Naive thymus-derived CD8-positive, alpha-beta T cell (primary cell): ENCODE measurements at regions not wholly inside any gene's neighbourhood (a gene's known extent, or its start where the extent isn't known, plus 50 kb on each side); places are given as distances from the start of the nearest gene placed in this dataset.
"Not testable (repeated sequence)": the region's sequence is repeated elsewhere in the genome, so short reads cannot be mapped to it uniquely, and the experiment has no call there.

ENCODE experiments used
- ATAC-seq, 2 donors: fragments of 150-1000 bp; cut with Tn5 transposase in 1 of 2; sonication (Bioruptor Pico), chemical (Tn5 transposase) in 1 of 2; 1 replicate in 1 of 2; 2 replicates in 1 of 2; pipeline ENCODE4 v1.10.0; 2021; ENCODE audit warnings: mild to moderate bottlenecking in 2 of 2, moderate library complexity in 2 of 2
- POLR2A ChIA-PET: fragments of 350-600 bp; sonication (Branson Sonifier 250); formaldehyde crosslinking; loops from one replicate; lab custom pipeline; 2021; ENCODE audit warnings: antibody characterized with exemption; lab: Charles Lee
- DNase-seq, 10 donors: peaks; one replicate each; pipeline versions ENCODE4 v3.0.0 to v3.0.0-alpha.2; 2020 to 2022
- H3K27ac Mint-ChIP-seq, 10 donors: one replicate each; pipeline ENCODE4 v1.8.0; 2020 to 2022; ENCODE audit warnings: mild to moderate bottlenecking in 10 of 10, mixed read lengths in 10 of 10, moderate library complexity in 4 of 10, inconsistent platforms in 1 of 10
- H3K27me3 Mint-ChIP-seq, 5 donors: one replicate each; pipeline ENCODE4 v1.8.0; 2021 to 2022; ENCODE audit warnings: mixed read lengths in 5 of 5
- H3K36me3 Mint-ChIP-seq, 3 donors: one replicate each; pipeline ENCODE4 v1.8.0; 2020 to 2022; ENCODE audit warnings: mixed read lengths in 3 of 3, mild to moderate bottlenecking in 2 of 3, inconsistent platforms in 1 of 3
- H3K4me1 Mint-ChIP-seq, 4 donors: one replicate each; pipeline ENCODE4 v1.8.0; 2021 to 2022; ENCODE audit warnings: mixed read lengths in 4 of 4
- H3K4me3 Mint-ChIP-seq, 10 donors: one replicate each; pipeline ENCODE4 v1.8.0; 2020 to 2022; ENCODE audit warnings: mild to moderate bottlenecking in 10 of 10, mixed read lengths in 10 of 10, moderate library complexity in 6 of 10, inconsistent platforms in 1 of 10
- H3K9me3 Mint-ChIP-seq, 9 donors: one replicate each; pipeline ENCODE4 v1.8.0; 2020 to 2022; ENCODE audit warnings: mixed read lengths in 9 of 9, mild to moderate bottlenecking in 3 of 9, inconsistent platforms in 1 of 9, moderate library complexity in 1 of 9

DNA sequence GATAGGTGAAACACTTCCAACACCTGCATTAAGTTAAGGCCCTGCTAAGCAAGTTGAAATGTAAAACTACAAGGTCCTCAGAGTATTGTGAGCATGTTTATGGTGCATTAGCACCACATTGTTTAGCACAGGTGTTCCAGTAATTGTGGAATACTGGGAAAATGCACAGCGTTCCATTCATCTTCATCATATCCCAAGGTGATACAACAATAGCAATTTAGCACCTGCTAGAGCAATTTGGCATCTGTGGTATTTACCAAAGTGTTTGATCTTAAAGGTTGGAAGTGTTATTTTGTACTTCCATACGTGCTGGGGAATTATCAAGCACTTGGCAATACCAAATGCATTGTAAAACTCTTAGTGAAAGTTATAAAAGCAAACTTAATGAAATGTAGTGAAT lies 266.8 kb downstream of the CYLC2 start:
- POLR2A ChIA-PET = no interaction called here
- Mint-ChIP-seq H3K36me3 (peaks cover 0 to 5% (median 0%) of the 10 kb centered on the region in 3 donors), H3K27me3 (no peaks in the 10 kb centered on the region), H3K4me3 (no peak overlapping the region), H3K27ac (no peak overlapping the region), H3K4me1 (no peaks in the 10 kb centered on the region), H3K9me3 (peaks cover 0 to 16% (median 11%) of the 10 kb centered on the region in 9 donors)
- ATAC-seq = no peak
- no peak for DNase-seq

DNA sequence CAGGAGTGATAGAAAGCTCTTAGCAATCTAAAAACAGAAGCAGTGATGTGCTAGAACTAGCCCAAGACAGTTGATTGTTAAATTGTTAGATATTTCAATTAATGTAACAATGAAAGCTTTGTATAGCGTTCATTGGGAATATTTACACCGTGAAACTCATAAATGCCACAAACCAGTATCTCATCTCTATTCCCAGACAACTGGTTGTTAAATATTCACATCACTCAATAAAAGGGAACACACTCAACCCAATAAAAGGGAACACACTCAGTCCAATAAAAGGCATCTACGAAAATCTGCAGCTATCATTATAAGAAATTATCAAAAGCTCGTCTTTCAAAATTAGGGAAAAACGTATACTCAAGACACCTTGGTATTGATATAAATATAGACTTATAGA lies 270.9 kb downstream of the CYLC2 start:
- Mint-ChIP-seq H3K36me3 (no peaks in the 10 kb centered on the region), H3K4me3 (no peak overlapping the region), H3K27me3 (no peaks in the 10 kb centered on the region), H3K27ac (no peak overlapping the region), H3K9me3 (peaks cover 0 to 20% (median 4%) of the 10 kb centered on the region in 9 donors), H3K4me1 (no peaks in the 10 kb centered on the region)
- POLR2A ChIA-PET = no interaction called here
- DNase-seq (no peak), ATAC-seq (no peak)

DNA sequence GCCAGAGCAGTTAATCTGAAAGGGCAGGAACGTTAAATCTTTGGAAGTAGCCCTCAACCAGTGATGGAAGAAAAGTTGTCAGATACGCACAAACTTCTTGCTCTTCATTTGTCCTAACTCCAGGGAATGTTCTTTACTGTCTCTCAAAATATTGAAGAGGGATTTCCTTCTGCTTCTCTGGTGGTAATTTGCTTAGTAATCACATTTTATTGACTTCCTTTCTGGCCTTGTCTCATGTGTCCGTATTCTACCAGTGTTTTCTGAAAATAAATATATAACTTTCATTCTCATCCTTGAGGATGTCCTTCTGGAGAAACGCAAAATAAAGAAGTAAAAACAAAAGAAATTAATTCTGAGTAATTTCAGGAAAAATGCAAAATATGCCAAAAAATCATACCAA lies 282.1 kb downstream of the CYLC2 start:
- peaks cover 2 to 23% (median 13%) of the 10 kb centered on the region in 9 donors for H3K9me3 Mint-ChIP-seq
- H3K27ac Mint-ChIP-seq = no peak overlapping the region
- DNase-seq (no peak), ATAC-seq (no peak)
- no peaks in the 10 kb centered on the region for H3K36me3 Mint-ChIP-seq
- H3K4me1 Mint-ChIP-seq = no peaks in the 10 kb centered on the region
- POLR2A ChIA-PET = no interaction called here
- no peak overlapping the region for H3K4me3 Mint-ChIP-seq
- H3K27me3 Mint-ChIP-seq = no peaks in the 10 kb centered on the region

DNA sequence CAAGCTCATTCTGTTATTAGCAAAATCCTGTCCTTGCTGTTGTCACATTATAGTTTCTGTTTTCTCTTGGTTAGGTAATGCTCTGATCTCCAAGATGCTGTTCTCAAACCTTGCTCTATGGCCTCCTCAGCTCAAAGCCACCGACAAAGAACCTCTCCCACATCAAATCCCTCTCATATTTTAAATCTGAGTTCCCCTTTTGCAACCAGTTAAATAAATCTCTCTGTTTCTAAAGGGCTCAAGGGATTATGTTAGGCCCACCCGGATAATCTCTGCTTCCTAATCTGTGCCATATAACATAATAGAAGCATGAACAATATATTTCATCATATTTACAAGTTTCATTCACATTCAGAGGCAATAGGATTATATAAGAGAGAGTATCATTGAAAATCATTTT lies 286.0 kb downstream of the CYLC2 start:
- DNase-seq (no peak), ATAC-seq (no peak)
- POLR2A ChIA-PET = no interaction called here
- H3K27me3 Mint-ChIP-seq = no peaks in the 10 kb centered on the region
- H3K9me3 Mint-ChIP-seq = peaks cover 0 to 7% (median 2%) of the 10 kb centered on the region in 9 donors
- no peaks in the 10 kb centered on the region for H3K4me1 Mint-ChIP-seq
- no peaks in the 10 kb centered on the region for H3K36me3 Mint-ChIP-seq
- H3K27ac Mint-ChIP-seq = no peak overlapping the region
- no peak overlapping the region for H3K4me3 Mint-ChIP-seq

DNA sequence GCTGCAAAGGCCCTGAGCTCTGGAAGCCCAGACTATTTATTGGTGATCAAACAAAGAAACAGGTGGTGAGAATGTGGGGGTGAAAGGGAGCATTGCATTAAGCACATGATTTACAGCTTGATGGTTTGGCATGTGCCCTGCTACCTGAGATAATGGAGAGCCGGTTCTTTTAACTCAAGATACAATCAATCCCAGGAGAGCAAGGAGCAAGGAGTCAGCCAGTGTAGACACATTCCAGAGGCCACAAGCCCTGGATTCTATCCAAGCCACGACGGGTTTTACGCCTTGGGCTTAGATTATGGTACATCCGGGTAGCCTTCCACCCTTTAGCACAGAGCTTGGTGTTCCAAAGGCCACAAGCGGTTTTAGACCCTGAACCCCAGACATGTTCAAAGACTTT lies 292.2 kb downstream of the CYLC2 start:
- no peaks in the 10 kb centered on the region for H3K4me1 Mint-ChIP-seq

DNA sequence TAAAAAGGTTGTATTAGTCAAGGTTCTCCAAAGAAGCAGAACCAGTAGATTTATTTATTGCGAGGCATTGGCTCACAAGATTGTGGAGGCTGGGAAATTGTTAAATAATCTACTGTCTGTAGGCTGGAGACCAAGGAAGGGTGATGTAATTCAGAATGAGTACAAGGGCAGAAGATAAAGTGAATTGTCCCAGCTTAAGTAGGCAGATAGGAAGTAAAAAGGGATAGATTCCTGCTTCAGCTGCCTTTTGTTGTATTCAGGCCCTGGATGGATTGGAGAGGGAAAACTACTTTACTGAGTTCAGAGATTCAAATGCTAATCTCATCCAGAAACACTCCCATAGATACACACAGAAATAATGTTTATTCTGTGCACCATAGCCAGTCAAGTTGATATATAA lies 301.1 kb downstream of the CYLC2 start:
- H3K27ac Mint-ChIP-seq = no peak overlapping the region
- no peak overlapping the region for H3K4me3 Mint-ChIP-seq
- POLR2A ChIA-PET = no interaction called here
- H3K27me3 Mint-ChIP-seq = no peaks in the 10 kb centered on the region
- H3K4me1 Mint-ChIP-seq = no peaks in the 10 kb centered on the region
- no peaks in the 10 kb centered on the region for H3K36me3 Mint-ChIP-seq
- ATAC-seq (no peak), DNase-seq (no peak)
- H3K9me3 Mint-ChIP-seq = peaks cover 0 to 17% (median 2%) of the 10 kb centered on the region in 9 donors

More for the DNA sequence above, 292.2 kb downstream of the CYLC2 start:
- DNase-seq (no peak), ATAC-seq (no peak)
- H3K4me3 Mint-ChIP-seq = no peak overlapping the region
- no peak overlapping the region for H3K27ac Mint-ChIP-seq
- no peaks in the 10 kb centered on the region for H3K36me3 Mint-ChIP-seq
- H3K9me3 Mint-ChIP-seq = peaks cover 0 to 8% (median 0%) of the 10 kb centered on the region in 9 donors
- H3K27me3 Mint-ChIP-seq = no peaks in the 10 kb centered on the region
- POLR2A ChIA-PET = no interaction called here

DNA sequence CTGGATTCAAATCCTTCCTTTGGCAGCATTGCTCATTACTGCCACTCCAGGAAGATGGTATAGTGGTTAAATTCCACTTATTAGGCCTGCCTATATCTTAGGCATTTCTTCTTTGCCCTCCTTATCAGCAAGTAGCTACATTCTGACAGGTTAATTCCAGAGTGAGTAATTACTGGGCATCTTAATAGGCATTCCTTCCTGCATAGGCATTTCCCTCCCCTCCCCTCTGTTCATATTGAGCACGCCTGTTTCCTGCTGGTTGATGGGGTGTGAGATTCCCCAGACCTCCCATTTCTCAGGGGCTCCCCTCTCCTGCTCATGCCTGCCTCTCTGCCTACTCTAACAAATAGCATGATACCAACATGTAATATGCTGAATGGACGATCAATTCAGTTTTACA lies 305.9 kb downstream of the CYLC2 start:
- H3K9me3 Mint-ChIP-seq = peaks cover 0 to 20% (median 2%) of the 10 kb centered on the region in 9 donors
- no peak for DNase-seq
- no peaks in the 10 kb centered on the region for H3K27me3 Mint-ChIP-seq
- no peak overlapping the region for H3K27ac Mint-ChIP-seq
- H3K4me3 Mint-ChIP-seq = no peak overlapping the region
- POLR2A ChIA-PET = no interaction called here
- ATAC-seq = no peak
- H3K36me3 Mint-ChIP-seq = peaks cover 0 to 3% (median 0%) of the 10 kb centered on the region in 3 donors
- no peaks in the 10 kb centered on the region for H3K4me1 Mint-ChIP-seq

DNA sequence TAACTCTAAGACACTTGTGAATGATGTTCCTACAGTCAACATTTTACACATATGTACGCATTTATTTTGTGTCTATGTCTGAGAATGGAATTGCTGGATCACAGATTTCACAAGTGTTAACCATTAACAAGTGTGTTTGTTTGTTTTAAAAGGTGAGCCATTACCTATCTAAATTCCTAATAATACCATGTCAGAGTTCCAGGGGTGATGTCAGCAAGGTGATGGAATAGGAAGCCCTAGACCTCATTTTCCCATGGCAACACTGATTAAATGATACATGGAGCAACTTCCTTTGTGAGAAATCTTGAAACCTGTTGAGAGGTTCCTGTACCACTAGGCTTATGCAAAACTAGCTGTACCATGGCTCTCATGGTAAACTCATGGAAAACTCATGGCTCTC lies 309.7 kb downstream of the CYLC2 start:
- H3K4me1 Mint-ChIP-seq = no peaks in the 10 kb centered on the region
- no peaks in the 10 kb centered on the region for H3K27me3 Mint-ChIP-seq
- POLR2A ChIA-PET = no interaction called here
- H3K27ac Mint-ChIP-seq = no peak overlapping the region
- DNase-seq (no peak), ATAC-seq (no peak)
- H3K9me3 Mint-ChIP-seq = peaks cover 0 to 29% (median 2%) of the 10 kb centered on the region in 9 donors
- H3K36me3 Mint-ChIP-seq = peaks cover 0 to 3% (median 0%) of the 10 kb centered on the region in 3 donors
- no peak overlapping the region for H3K4me3 Mint-ChIP-seq

DNA sequence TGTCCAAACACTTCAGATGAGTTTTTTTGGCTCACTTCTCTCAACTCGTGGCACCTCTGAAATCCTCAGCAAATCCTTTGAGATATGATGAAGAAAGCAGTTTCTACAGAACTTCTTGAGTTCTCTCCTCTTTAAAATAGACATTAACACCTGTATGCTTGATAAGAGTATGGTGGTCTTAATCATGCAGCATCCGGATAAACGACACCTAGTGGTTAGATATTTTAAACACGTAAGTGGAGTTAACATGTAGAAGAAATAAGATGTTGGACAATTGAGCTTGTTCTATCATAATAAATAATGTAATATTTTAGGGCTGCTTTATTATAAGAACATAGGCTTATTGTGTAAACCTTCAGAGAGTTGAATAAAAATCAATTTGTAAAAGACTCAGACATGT lies 324.8 kb downstream of the CYLC2 start:
- Mint-ChIP-seq H3K4me1 (no peaks in the 10 kb centered on the region), H3K4me3 (no peak overlapping the region), H3K27ac (no peak overlapping the region), H3K27me3 (no peaks in the 10 kb centered on the region), H3K9me3 (peaks cover 0 to 4% (median 0%) of the 10 kb centered on the region in 9 donors), H3K36me3 (no peaks in the 10 kb centered on the region)
- no peak for DNase-seq
- no peak for ATAC-seq
- POLR2A ChIA-PET = no interaction called here

DNA sequence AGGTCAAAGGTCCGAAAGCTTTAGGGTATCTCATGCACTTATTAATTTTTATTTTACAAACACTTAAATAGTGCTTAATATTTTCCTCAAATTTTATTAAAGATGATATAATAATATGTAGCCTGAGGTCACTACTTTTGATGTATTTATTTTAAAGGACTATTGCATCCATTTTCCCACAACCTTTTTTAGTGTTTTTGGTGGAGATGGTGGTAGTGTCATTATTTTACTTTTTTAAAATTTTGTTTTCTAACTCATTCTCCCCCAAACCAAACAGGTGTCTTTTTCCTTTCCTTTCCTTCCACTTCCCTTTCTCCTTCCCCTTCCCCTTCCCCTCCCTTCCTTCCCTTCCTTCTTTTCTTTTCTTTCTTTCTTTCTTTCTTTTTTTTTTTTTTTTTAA lies 328.6 kb downstream of the CYLC2 start:
- Mint-ChIP-seq H3K4me3 (no peak overlapping the region), H3K27ac (no peak overlapping the region), H3K4me1 (no peaks in the 10 kb centered on the region), H3K27me3 (no peaks in the 10 kb centered on the region), H3K9me3 (peaks cover 0 to 16% (median 4%) of the 10 kb centered on the region in 9 donors), H3K36me3 (no peaks in the 10 kb centered on the region)
- no peak for ATAC-seq
- no peak for DNase-seq
- POLR2A ChIA-PET = no interaction called here

DNA sequence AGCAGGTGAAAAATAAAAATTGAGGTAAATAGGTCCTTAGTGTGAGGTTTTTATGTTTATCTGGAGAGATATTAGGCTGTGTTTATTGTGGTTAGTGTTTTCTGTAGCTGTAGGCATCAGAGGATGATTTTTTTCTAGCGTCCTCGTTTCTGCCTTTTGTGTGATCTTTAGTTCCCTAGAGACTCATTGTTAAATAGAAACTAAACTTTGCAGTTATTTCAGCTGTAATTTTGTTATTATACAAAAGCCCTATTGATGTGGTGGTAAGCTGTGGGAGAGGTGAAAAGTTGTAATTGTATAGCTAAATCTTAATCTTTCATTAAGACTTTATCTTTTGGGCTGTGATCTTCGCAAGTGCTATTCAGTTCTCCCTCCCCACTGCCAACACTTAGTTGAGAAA lies 340.3 kb downstream of the CYLC2 start:
- Mint-ChIP-seq H3K9me3 (peaks cover 0 to 16% (median 0%) of the 10 kb centered on the region in 9 donors), H3K27ac (no peak overlapping the region)
- POLR2A ChIA-PET = no interaction called here

DNA sequence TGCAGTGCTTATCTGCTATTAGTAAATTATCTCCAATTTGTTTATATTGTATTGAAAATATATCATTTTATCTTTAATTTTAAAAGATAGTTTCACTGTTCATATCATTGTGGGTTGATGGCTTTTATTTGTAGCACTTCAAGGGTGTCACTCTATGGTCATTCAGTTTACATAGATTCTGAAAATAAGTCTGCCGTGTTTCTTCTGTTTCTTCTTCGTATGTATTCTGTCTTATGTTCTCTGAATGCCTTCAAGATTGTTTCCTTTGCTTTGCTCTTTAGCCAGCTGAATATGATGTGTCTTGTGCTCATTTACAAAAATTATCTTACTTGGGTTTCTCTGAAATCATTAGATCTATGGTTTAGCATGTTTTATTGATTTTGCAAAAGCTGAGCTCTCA lies 359.9 kb downstream of the CYLC2 start:
- no peak for DNase-seq
- peaks cover 0 to 9% (median 0%) of the 10 kb centered on the region in 3 donors for H3K36me3 Mint-ChIP-seq
- POLR2A ChIA-PET = no interaction called here
- no peaks in the 10 kb centered on the region for H3K27me3 Mint-ChIP-seq
- H3K4me1 Mint-ChIP-seq = no peaks in the 10 kb centered on the region
- H3K4me3 Mint-ChIP-seq = no peak overlapping the region
- peaks cover 0 to 18% (median 9%) of the 10 kb centered on the region in 9 donors for H3K9me3 Mint-ChIP-seq
- H3K27ac Mint-ChIP-seq = no peak overlapping the region
- ATAC-seq = no peak

More for the DNA sequence above, 340.3 kb downstream of the CYLC2 start:
- no peaks in the 10 kb centered on the region for H3K4me1 Mint-ChIP-seq
- ATAC-seq (no peak), DNase-seq (no peak)
- H3K27me3 Mint-ChIP-seq = no peaks in the 10 kb centered on the region
- H3K36me3 Mint-ChIP-seq = no peaks in the 10 kb centered on the region
- H3K4me3 Mint-ChIP-seq = no peak overlapping the region

DNA sequence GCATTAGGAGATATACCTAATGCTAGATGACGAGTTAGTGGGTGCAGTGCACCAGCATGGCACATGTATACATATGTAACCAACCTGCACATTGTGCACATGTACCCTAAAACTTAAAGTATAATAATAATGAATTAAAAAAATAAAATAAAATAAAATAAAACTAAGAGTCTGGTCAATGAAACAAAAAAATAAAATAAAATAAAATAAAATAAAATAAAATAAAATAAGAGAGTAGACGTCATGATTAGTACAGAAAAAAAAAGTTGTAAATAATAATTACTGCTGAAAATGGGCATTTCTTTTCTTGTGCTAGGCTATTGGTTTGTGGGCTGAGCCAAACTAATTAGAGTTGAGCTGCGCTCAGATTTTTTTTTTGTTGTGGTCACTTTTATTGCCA lies 362.8 kb downstream of the CYLC2 start:
- H3K4me3 Mint-ChIP-seq, POLR2A ChIA-PET, H3K4me1 Mint-ChIP-seq, H3K36me3 Mint-ChIP-seq, H3K27me3 Mint-ChIP-seq, H3K27ac Mint-ChIP-seq, DNase-seq, ATAC-seq: not testable (repeated sequence)
- peaks cover 0 to 18% (median 10%) of the 10 kb centered on the region in 9 donors for H3K9me3 Mint-ChIP-seq

DNA sequence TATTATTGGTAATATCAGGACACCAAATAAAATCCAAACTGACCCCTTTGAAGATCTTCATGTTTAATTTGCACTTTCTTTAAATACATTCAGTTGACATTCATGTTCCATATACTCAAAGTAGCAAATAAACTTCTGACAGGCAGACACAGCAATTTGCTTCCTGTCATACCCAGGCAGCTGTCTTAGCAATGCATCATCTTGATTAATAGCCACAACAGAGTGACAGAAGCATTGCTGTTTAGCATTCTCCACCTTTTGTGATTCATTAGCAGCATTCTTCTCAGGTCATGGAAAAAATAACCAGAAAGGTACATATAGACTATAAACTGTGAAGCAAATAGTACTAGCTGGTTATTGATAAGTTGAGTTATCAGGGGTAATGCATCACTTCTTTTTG lies 366.8 kb downstream of the CYLC2 start:
- ATAC-seq = no peak
- H3K27ac Mint-ChIP-seq = no peak overlapping the region
- no peak for DNase-seq
- H3K9me3 Mint-ChIP-seq = peaks cover 0 to 10% (median 5%) of the 10 kb centered on the region in 9 donors
- no peaks in the 10 kb centered on the region for H3K27me3 Mint-ChIP-seq
- POLR2A ChIA-PET = no interaction called here
- H3K4me3 Mint-ChIP-seq = no peak overlapping the region
- no peaks in the 10 kb centered on the region for H3K4me1 Mint-ChIP-seq
- H3K36me3 Mint-ChIP-seq = peaks cover 0 to 4% (median 0%) of the 10 kb centered on the region in 3 donors
